Mesendoderm (in vitro differentiated cells): ENCODE measurements at regions not wholly inside any gene's neighbourhood (a gene's known extent, or its start where the extent isn't known, plus 50 kb on each side); places are given as distances from the start of the nearest gene placed in this dataset.

Experiments
- DNase-seq: peaks from one replicate; pipeline ENCODE4 v3.0.0; 2013
- H2AK5ac ChIP-seq: 2 replicates; pipeline ENCODE4 v1.6.1; 2013; ENCODE audit warnings: low read length, inconsistent platforms
- H2BK120ac ChIP-seq: 2 replicates; pipeline ENCODE4 v1.6.1; 2013; ENCODE audit warnings: low read depth, mild to moderate bottlenecking, low read length, moderate library complexity, mixed read lengths
- H2BK15ac ChIP-seq: replicated peaks from 2 replicates; pipeline ENCODE4 v1.6.1; 2013; ENCODE audit warnings: low read depth, mild to moderate bottlenecking, moderate library complexity
- H2BK5ac ChIP-seq: 2 replicates; pipeline ENCODE4 v1.6.1; 2013; ENCODE audit warnings: low read length, inconsistent platforms
- H3K18ac ChIP-seq: 2 replicates; pipeline ENCODE4 v1.6.1; 2013; ENCODE audit warnings: mild to moderate bottlenecking, low read length, mixed read lengths
- H3K23ac ChIP-seq: one replicate; pipeline ENCODE4 v1.6.1; 2013; ENCODE audit warnings: low read length
- H3K27ac ChIP-seq: 2 replicates; pipeline ENCODE4 v1.5.1; 2013; ENCODE audit warnings: low read depth, mild to moderate bottlenecking, inconsistent platforms, low read length, moderate library complexity
- H3K27me3 ChIP-seq: 2 replicates; pipeline ENCODE4 v1.6.1; 2013; ENCODE audit warnings: low read length, control low read depth, mild to moderate bottlenecking, inconsistent platforms; ENCODE audit not compliant: insufficient read depth, poor library complexity
- H3K36me3 ChIP-seq: 2 replicates; pipeline ENCODE4 v1.6.1; 2013; ENCODE audit warnings: low read length, inconsistent platforms; ENCODE audit not compliant: control insufficient read depth, insufficient read depth
- H3K4ac ChIP-seq: one replicate; pipeline ENCODE4 v1.6.1; 2013; ENCODE audit warnings: low read depth, mild to moderate bottlenecking, low read length, moderate library complexity
- H3K4me1 ChIP-seq: 2 replicates; pipeline ENCODE4 v1.6.1; 2013; ENCODE audit warnings: low read depth, low read length, inconsistent platforms; ENCODE audit not compliant: control insufficient read depth
- H3K4me2 ChIP-seq: 2 replicates; pipeline ENCODE4 v1.6.1; 2013; ENCODE audit warnings: low read length
- H3K4me3 ChIP-seq: 2 replicates; pipeline ENCODE4 v1.5.1; 2013; ENCODE audit warnings: mild to moderate bottlenecking, low read length
- H3K56ac ChIP-seq: one replicate; pipeline ENCODE4 v1.6.1; 2013; ENCODE audit warnings: low read length
- H3K79me1 ChIP-seq: 2 replicates; pipeline ENCODE4 v1.6.1; 2013; ENCODE audit warnings: low read length, inconsistent platforms
- H3K79me2 ChIP-seq: 2 replicates; pipeline ENCODE4 v1.6.1; 2013; ENCODE audit warnings: mild to moderate bottlenecking, low read length; ENCODE audit not compliant: control insufficient read depth, insufficient read depth
- H3K9ac ChIP-seq: 2 replicates; pipeline ENCODE4 v1.6.1; 2013; ENCODE audit warnings: low read length, inconsistent platforms
- H4K5ac ChIP-seq: one replicate; pipeline ENCODE4 v1.6.1; 2013; ENCODE audit warnings: low read length
- H4K8ac ChIP-seq: one replicate; pipeline ENCODE4 v1.6.1; 2013; ENCODE audit warnings: low read depth, mild to moderate bottlenecking, control low read depth, low read length, moderate library complexity
- WGBS: extraction: QIAGEN DNeasy Blood & Tissue Kit; methylation state at CpG from one replicate; pipeline ENCODE4 v1.1.7; 2013; ENCODE audit warnings: low lambda C conversion rate, missing lambda C conversion rate; ENCODE audit not compliant: insufficient coverage; ENCODE audit errors: extremely low coverage; 5-methylcytosine and 5-hydroxymethylcytosine counted together

- no peak overlapping the region for H2BK15ac ChIP-seq
- no peak overlapping the region for H2BK5ac ChIP-seq
- H3K56ac ChIP-seq: no peak overlapping the region
- H3K9ac ChIP-seq: no peak overlapping the region
- DNase-seq: no peak
- H2AK5ac ChIP-seq: no peak overlapping the region
- no peaks in the 10 kb centered on the region for H3K36me3 ChIP-seq
- H4K8ac ChIP-seq: no peak overlapping the region
- no peak overlapping the region for H2BK120ac ChIP-seq
- no peaks in the 10 kb centered on the region for H3K79me1 ChIP-seq
- H3K4ac ChIP-seq: no peak overlapping the region
- no peak overlapping the region for H3K4me3 ChIP-seq
- H3K27ac ChIP-seq: no peak overlapping the region
- no peaks in the 10 kb centered on the region for H3K79me2 ChIP-seq
- no peak overlapping the region for H3K23ac ChIP-seq
- no peaks in the 10 kb centered on the region for H3K4me1 ChIP-seq
- WGBS: no CpG with 5 or more reads among the region's 7 CpGs
- H3K27me3 ChIP-seq: no peaks in the 10 kb centered on the region
- H4K5ac ChIP-seq: no peak overlapping the region
- no peak overlapping the region for H3K18ac ChIP-seq
- H3K4me2 ChIP-seq: no peak overlapping the region
These were observed 139.5 kb downstream of the LRRC30 start for GRCh38 chr18:7370375-7370774.

- no peak overlapping the region for H3K27ac ChIP-seq
- no peak overlapping the region for H3K4me3 ChIP-seq
- H3K36me3 ChIP-seq: no peaks in the 10 kb centered on the region
- no peak overlapping the region for H3K9ac ChIP-seq
- no peak for DNase-seq
- H3K4me1 ChIP-seq: no peaks in the 10 kb centered on the region
- H3K4ac ChIP-seq: no peak overlapping the region
- H2BK120ac ChIP-seq: no peak overlapping the region
- H3K23ac ChIP-seq: no peak overlapping the region
- H3K27me3 ChIP-seq: no peaks in the 10 kb centered on the region
- H3K18ac ChIP-seq: no peak overlapping the region
- H4K8ac ChIP-seq: no peak overlapping the region
- whole genome bisulfite sequencing: no CpG with 5 or more reads among the region's 11 CpGs
- H4K5ac ChIP-seq: no peak overlapping the region
- H3K4me2 ChIP-seq: no peak overlapping the region
- H2AK5ac ChIP-seq: no peak overlapping the region
- H3K79me2 ChIP-seq: no peaks in the 10 kb centered on the region
- H3K79me1 ChIP-seq: no peaks in the 10 kb centered on the region
- H2BK5ac ChIP-seq: no peak overlapping the region
- H3K56ac ChIP-seq: no peak overlapping the region
- no peak overlapping the region for H2BK15ac ChIP-seq
These were observed 139.9 kb downstream of the LRRC30 start for GRCh38 chr18:7370802-7371201.

- no peaks in the 10 kb centered on the region for H3K79me1 ChIP-seq
- no peak overlapping the region for H3K4ac ChIP-seq
- no peak overlapping the region for H3K4me3 ChIP-seq
- no peak overlapping the region for H3K56ac ChIP-seq
- no peaks in the 10 kb centered on the region for H3K27me3 ChIP-seq
- no peak for DNase-seq
- no peak overlapping the region for H4K8ac ChIP-seq
- H3K27ac ChIP-seq: no peak overlapping the region
- no peak overlapping the region for H3K23ac ChIP-seq
- no peak overlapping the region for H2BK5ac ChIP-seq
- H2AK5ac ChIP-seq: no peak overlapping the region
- no peak overlapping the region for H4K5ac ChIP-seq
- H3K4me2 ChIP-seq: no peak overlapping the region
- H3K18ac ChIP-seq: no peak overlapping the region
- no peaks in the 10 kb centered on the region for H3K79me2 ChIP-seq
- no peaks in the 10 kb centered on the region for H3K36me3 ChIP-seq
- H2BK15ac ChIP-seq: no peak overlapping the region
- no peak overlapping the region for H3K9ac ChIP-seq
- H2BK120ac ChIP-seq: no peak overlapping the region
- no peaks in the 10 kb centered on the region for H3K4me1 ChIP-seq
- WGBS: no CpG with 5 or more reads among the region's 6 CpGs
These were observed 142.6 kb downstream of the LRRC30 start for GRCh38 chr18:7373441-7373840.

GRCh38 chr18:7381307-7381706, 150.4 kb downstream of the LRRC30 start:
- H2BK15ac ChIP-seq: no peak overlapping the region
- H3K23ac ChIP-seq: no peak overlapping the region
- H3K4me1 ChIP-seq: no peaks in the 10 kb centered on the region
- H4K5ac ChIP-seq: no peak overlapping the region
- no peak overlapping the region for H3K56ac ChIP-seq
- no peaks in the 10 kb centered on the region for H3K36me3 ChIP-seq
- H4K8ac ChIP-seq: no peak overlapping the region
- no peak overlapping the region for H3K9ac ChIP-seq
- H3K27me3 ChIP-seq: no peaks in the 10 kb centered on the region
- no peak for DNase-seq
- H2BK5ac ChIP-seq: no peak overlapping the region
- no peak overlapping the region for H2AK5ac ChIP-seq
- H2BK120ac ChIP-seq: no peak overlapping the region
- no CpG with 5 or more reads among the region's 9 CpGs for WGBS
- no peak overlapping the region for H3K4ac ChIP-seq
- H3K27ac ChIP-seq: no peak overlapping the region
- no peak overlapping the region for H3K4me3 ChIP-seq
- H3K79me1 ChIP-seq: no peaks in the 10 kb centered on the region
- no peak overlapping the region for H3K18ac ChIP-seq
- no peaks in the 10 kb centered on the region for H3K79me2 ChIP-seq
- no peak overlapping the region for H3K4me2 ChIP-seq

- Histone ChIP-seq H3K4ac (no peak overlapping the region), H3K23ac (no peak overlapping the region), H4K8ac (no peak overlapping the region), H3K27ac (no peak overlapping the region), H3K4me2 (no peak overlapping the region), H2AK5ac (no peak overlapping the region), H4K5ac (no peak overlapping the region), H3K4me3 (no peak overlapping the region), H2BK120ac (no peak overlapping the region), H3K79me1 (no peaks in the 10 kb centered on the region), H3K27me3 (no peaks in the 10 kb centered on the region), H3K79me2 (no peaks in the 10 kb centered on the region), H2BK15ac (no peak overlapping the region), H3K9ac (no peak overlapping the region), H3K18ac (no peak overlapping the region), H2BK5ac (no peak overlapping the region), H3K56ac (no peak overlapping the region), H3K4me1 (no peaks in the 10 kb centered on the region), H3K36me3 (no peaks in the 10 kb centered on the region)
- DNase-seq: no peak
- no CpG with 5 or more reads among the region's 5 CpGs for WGBS
These were observed 151.6 kb downstream of the LRRC30 start for GRCh38 chr18:7382328-7383001.
